ENCODE measurements at regions not wholly inside any gene's neighbourhood (a gene's known extent, or its start where the extent isn't known, plus 50 kb on each side); places are given as distances from the start of the nearest gene placed in this dataset.

- no peaks in the 10 kb centered on the region for H3K9me3 Mint-ChIP-seq
- no peaks in the 10 kb centered on the region for H3K9me2 ChIP-seq (ENCODE audit: insufficient read depth)
- H3K36me3 Mint-ChIP-seq (ENCODE audit: low read depth), result peaks cover 6% of the 10 kb centered on the region; the same call in 1 of the 3 replicates
- H3K27me3 ChIP-seq (ENCODE audit: insufficient read depth), result no peaks in the 10 kb centered on the region
- ATAC-seq, result no peak
- no peak overlapping the region for H3K4me3 Mint-ChIP-seq
- no peak overlapping the region for H3K4me2 ChIP-seq
- no peak overlapping the region for H3K27ac Mint-ChIP-seq
- no peak for TF ChIP-seq NANOG (IDR thresholded peaks at IDR 0.05; ENCODE audit: borderline replicate concordance)
- no peak for TF ChIP-seq ETS1 (IDR thresholded peaks at IDR 0.05)
- no peak for TF ChIP-seq CTCF (conservative IDR thresholded peaks at IDR 0.05; ENCODE audit: low read depth in 2 of 2)
- no peak for TF ChIP-seq STAT1 (IDR thresholded peaks at IDR 0.05; ENCODE audit: unreplicated experiment)
- no peak for TF ChIP-seq REST (IDR thresholded peaks at IDR 0.05; ENCODE audit: unreplicated experiment)
- no peak for TF ChIP-seq ZNF331 (CRISPR knock-in tag; IDR thresholded peaks at IDR 0.05; ENCODE audit: low read depth)
- TF ChIP-seq EZH2 (IDR thresholded peaks at IDR 0.05; ENCODE audit: low read depth, unreplicated experiment), result no peak
- no peak for TF ChIP-seq ZNF462 (CRISPR knock-in tag; IDR thresholded peaks at IDR 0.05)
- TF ChIP-seq CREB1 (CRISPR knock-in tag; IDR thresholded peaks at IDR 0.05; ENCODE audit: low read depth), result no peak
- no peaks in the 10 kb centered on the region for H3K79me2 ChIP-seq (replicated peaks; ENCODE audit: insufficient read depth)
- no peaks in the 10 kb centered on the region for H3K27me3 Mint-ChIP-seq (ENCODE audit: insufficient read depth, low read depth, poor library complexity)
- H3K27ac ChIP-seq (ENCODE audit: low read depth), result no peak overlapping the region
- peaks cover 17% of the 10 kb centered on the region for H3K4me1 Mint-ChIP-seq
- no peaks in the 10 kb centered on the region for H4K20me1 ChIP-seq (replicated peaks; ENCODE audit: insufficient read depth)
- peaks cover 13% of the 10 kb centered on the region for H3K4me1 ChIP-seq (ENCODE audit: insufficient read depth)
- H3K36me3 ChIP-seq (ENCODE audit: insufficient read depth), result no peaks in the 10 kb centered on the region
- H3F3A ChIP-seq (replicated peaks; ENCODE audit: low read depth), result no peaks in the 10 kb centered on the region
- DNase-seq (ENCODE audit: low spot score), result no peak
- no peak overlapping the region for H2AFZ ChIP-seq
- no peak overlapping the region for H3K4me3 ChIP-seq
These were observed 946.0 kb downstream of the NR2F1-AS1 start for GRCh38 chr5:92635001-92635461.

Measured in GM23338 (cell line).